ENCODE measurements at regions not wholly inside any gene's neighbourhood (a gene's known extent, or its start where the extent isn't known, plus 50 kb on each side); places are given as distances from the start of the nearest gene placed in this dataset.
A peak's percentile ranks its signal among the peaks of the same experiment; 100 is the strongest.

- Mint-ChIP-seq H3K27ac (no peak overlapping the region), H3K36me3 (no peaks in the 10 kb centered on the region)
Measured at GRCh38 chr5:125038477-125038876, 292.0 kb upstream of the ZNF608 start.

GRCh38 chr5:125041798-125042197, 295.4 kb upstream of the ZNF608 start:
- Mint-ChIP-seq H3K36me3 (no peaks in the 10 kb centered on the region), H3K27me3 (ENCODE audit: low read depth) (no peaks in the 10 kb centered on the region), H3K4me3 (no peak overlapping the region), H3K4me1 (peaks cover 44% of the 10 kb centered on the region), H3K9me3 (no peaks in the 10 kb centered on the region), H3K27ac (peak overlapping the region; percentile 74)
- no peak for TF ChIP-seq CTCF (IDR thresholded peaks at IDR 0.05; ENCODE audit: unreplicated experiment)
- no peak for DNase-seq (ENCODE audit: low spot score in 2 of 2, unreplicated experiment in 2 of 2)

More at GRCh38 chr5:125038477-125038876, 292.0 kb upstream of the ZNF608 start:
- no peaks in the 10 kb centered on the region for H3K27me3 Mint-ChIP-seq (ENCODE audit: low read depth)
- H3K4me3 Mint-ChIP-seq = no peak overlapping the region
- H3K4me1 Mint-ChIP-seq = peaks cover 22% of the 10 kb centered on the region
- no peak for TF ChIP-seq CTCF (IDR thresholded peaks at IDR 0.05; ENCODE audit: unreplicated experiment)
- H3K9me3 Mint-ChIP-seq = no peaks in the 10 kb centered on the region
- no peak for DNase-seq (ENCODE audit: low spot score in 2 of 2, unreplicated experiment in 2 of 2)

- H3K27ac Mint-ChIP-seq = peak overlapping the region; percentile 74
- H3K4me3 Mint-ChIP-seq = no peak overlapping the region
- no peaks in the 10 kb centered on the region for H3K36me3 Mint-ChIP-seq
- no peaks in the 10 kb centered on the region for H3K9me3 Mint-ChIP-seq
- TF ChIP-seq CTCF (IDR thresholded peaks at IDR 0.05; ENCODE audit: unreplicated experiment) = no peak
- H3K4me1 Mint-ChIP-seq = peaks cover 50% of the 10 kb centered on the region
- H3K27me3 Mint-ChIP-seq (ENCODE audit: low read depth) = no peaks in the 10 kb centered on the region
- DNase-seq (ENCODE audit: low spot score in 2 of 2, unreplicated experiment in 2 of 2) = no peak
Measured at GRCh38 chr5:125042261-125042890, 295.9 kb upstream of the ZNF608 start.

- H3K27me3 Mint-ChIP-seq (ENCODE audit: low read depth) = no peaks in the 10 kb centered on the region
- no peaks in the 10 kb centered on the region for H3K9me3 Mint-ChIP-seq
- TF ChIP-seq CTCF (IDR thresholded peaks at IDR 0.05; ENCODE audit: unreplicated experiment) = no peak
- peak; percentile 47 to 73 for DNase-seq (ENCODE audit: low spot score in 2 of 2, unreplicated experiment in 2 of 2)
- peaks cover 61% of the 10 kb centered on the region for H3K4me1 Mint-ChIP-seq
- no peaks in the 10 kb centered on the region for H3K36me3 Mint-ChIP-seq
- H3K4me3 Mint-ChIP-seq = no peak overlapping the region
- H3K27ac Mint-ChIP-seq = peak overlapping the region; percentile 90
Measured at GRCh38 chr5:125043781-125044391, 297.4 kb upstream of the ZNF608 start.

GRCh38 chr5:125044491-125045282, 298.2 kb upstream of the ZNF608 start:
- no peaks in the 10 kb centered on the region for H3K9me3 Mint-ChIP-seq
- H3K4me1 Mint-ChIP-seq = peaks cover 66% of the 10 kb centered on the region
- no peak for TF ChIP-seq CTCF (IDR thresholded peaks at IDR 0.05; ENCODE audit: unreplicated experiment)
- no peak overlapping the region for H3K4me3 Mint-ChIP-seq
- DNase-seq (ENCODE audit: low spot score in 2 of 2, unreplicated experiment in 2 of 2) = no peak
- H3K36me3 Mint-ChIP-seq = no peaks in the 10 kb centered on the region
- no peaks in the 10 kb centered on the region for H3K27me3 Mint-ChIP-seq (ENCODE audit: low read depth)
- peak overlapping the region; percentile 90 for H3K27ac Mint-ChIP-seq
